GM03348 (cell line): ENCODE measurements at regions not wholly inside any gene's neighbourhood (a gene's known extent, or its start where the extent isn't known, plus 50 kb on each side); places are given as distances from the start of the nearest gene placed in this dataset.
"Not testable (repeated sequence)": the region's sequence is repeated elsewhere in the genome, so short reads cannot be mapped to it uniquely, and the experiment has no call there.

Experiments used
- DNase-seq: peaks from one replicate; pipeline ENCODE4 v3.0.0; 2012; ENCODE audit warnings: low spot score

- DNase-seq = peak; percentile 60
Measured at GRCh38 chr18:8991155-8991554, 111.3 kb upstream of the NDUFV2 start.

GRCh38 chr18:8992500-8992899 is 110.0 kb upstream of the NDUFV2 start:
- not testable (repeated sequence) for DNase-seq

GRCh38 chr18:8994603-8995002 is 107.9 kb upstream of the NDUFV2 start:
- no peak for DNase-seq

GRCh38 chr18:8995096-8995495 is 107.4 kb upstream of the NDUFV2 start:
- no peak for DNase-seq

GRCh38 chr18:8996771-8997432 is 105.6 kb upstream of the NDUFV2 start:
- peak; percentile 21 for DNase-seq

GRCh38 chr18:8997634-8998033 is 104.9 kb upstream of the NDUFV2 start:
- no peak for DNase-seq

- DNase-seq = peak; percentile 58
Measured at GRCh38 chr18:8998481-8999217, 103.8 kb upstream of the NDUFV2 start.

- DNase-seq = no peak
Measured at GRCh38 chr18:8999872-9000271, 102.6 kb upstream of the NDUFV2 start.

GRCh38 chr18:9000733-9001132 is 101.8 kb upstream of the NDUFV2 start:
- no peak for DNase-seq

GRCh38 chr18:9001209-9001608 is 101.3 kb upstream of the NDUFV2 start:
- DNase-seq = no peak

- DNase-seq = no peak
Measured at GRCh38 chr18:9003406-9004100, 98.9 kb upstream of the NDUFV2 start.

- DNase-seq = not testable (repeated sequence)
Measured at GRCh38 chr18:9004308-9004707, 98.2 kb upstream of the NDUFV2 start.

- not testable (repeated sequence) for DNase-seq
Measured at GRCh38 chr18:9007700-9008099, 94.8 kb upstream of the NDUFV2 start.

GRCh38 chr18:9008200-9008708 is 94.2 kb upstream of the NDUFV2 start:
- DNase-seq = no peak

GRCh38 chr18:9008709-9009635 is 93.5 kb upstream of the NDUFV2 start:
- no peak for DNase-seq

- DNase-seq = no peak
Measured at GRCh38 chr18:9009703-9010488, 92.6 kb upstream of the NDUFV2 start.

- DNase-seq = no peak
Measured at GRCh38 chr18:9011431-9011830, 91.1 kb upstream of the NDUFV2 start.

GRCh38 chr18:9013926-9014373 is 88.5 kb upstream of the NDUFV2 start:
- DNase-seq = no peak

GRCh38 chr18:9015689-9016088 is 86.8 kb upstream of the NDUFV2 start:
- no peak for DNase-seq

GRCh38 chr18:9016633-9017166 is 85.8 kb upstream of the NDUFV2 start:
- no peak for DNase-seq
